DMS153 (cell line): ENCODE measurements at regions not wholly inside any gene's neighbourhood (a gene's known extent, or its start where the extent isn't known, plus 50 kb on each side); places are given as distances from the start of the nearest gene placed in this dataset.
"Not testable (repeated sequence)": the region's sequence is repeated elsewhere in the genome, so short reads cannot be mapped to it uniquely, and the experiment has no call there.

Experiments used
- DNase-seq: peaks from one replicate; lab custom pipeline; 2025; lab: John Stamatoyannopoulos, UW

DNA sequence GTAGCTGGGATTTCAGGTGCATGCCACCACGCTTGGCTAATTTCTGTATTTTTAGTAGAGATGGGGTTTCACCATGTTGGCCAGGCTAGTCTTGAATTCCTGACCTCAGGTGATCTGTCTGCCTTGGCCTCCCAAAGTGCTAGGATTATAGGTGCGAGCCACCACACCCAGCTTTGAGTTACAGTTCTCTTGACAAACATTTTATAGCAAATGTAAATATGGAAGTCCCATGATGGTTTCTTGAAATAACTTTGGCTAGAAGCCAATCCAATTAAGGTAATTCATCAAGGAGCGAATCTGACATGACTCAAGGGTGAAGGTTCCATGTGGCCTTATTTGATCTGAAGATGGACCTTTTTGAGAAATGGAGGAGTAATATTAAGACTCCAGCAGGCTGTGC is 76.2 kb upstream of the RFLNA start:
- DNase-seq = not testable (repeated sequence)

DNA sequence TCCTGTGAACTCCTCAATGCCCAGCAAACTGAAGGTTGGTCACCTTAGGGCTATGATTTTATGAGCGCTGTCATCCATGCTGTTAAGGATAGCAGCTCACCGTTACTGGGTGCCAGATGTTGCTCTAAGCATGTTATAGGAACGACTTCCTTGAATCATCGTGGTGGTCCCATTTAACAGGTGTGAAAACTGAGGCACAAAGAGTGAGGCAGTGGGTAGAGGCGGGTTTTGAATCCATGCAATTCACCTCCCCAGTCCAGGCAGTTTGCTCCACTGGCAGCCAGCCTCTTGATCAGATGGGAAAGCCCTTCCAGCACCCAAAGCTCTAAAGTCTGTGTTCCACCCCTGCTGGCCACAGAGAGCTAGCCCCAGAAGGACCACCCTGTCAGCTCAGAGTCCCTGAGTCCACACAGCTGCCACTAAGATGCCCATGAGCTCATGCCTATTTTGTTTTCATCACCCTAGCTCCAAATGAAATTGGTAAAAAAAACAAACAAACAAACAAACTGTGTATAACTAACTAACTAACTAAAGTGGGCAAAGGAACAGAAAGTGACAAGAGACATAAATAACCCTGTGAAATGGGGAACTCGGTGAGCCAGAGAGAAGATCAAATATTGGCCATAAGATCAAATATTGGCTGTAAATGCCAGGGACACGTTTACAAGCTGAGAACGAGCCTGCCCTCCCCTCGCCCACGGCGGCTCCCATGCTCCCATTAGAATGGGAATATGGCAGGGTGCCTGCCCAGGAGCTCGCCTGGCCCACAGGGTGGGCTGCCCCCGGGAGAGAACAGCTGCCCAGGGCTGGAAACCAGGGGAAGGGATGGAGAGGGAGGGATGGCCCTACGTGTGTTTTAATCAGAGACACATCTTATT is 72.3 kb upstream of the RFLNA start:
- DNase-seq = no peak

DNA sequence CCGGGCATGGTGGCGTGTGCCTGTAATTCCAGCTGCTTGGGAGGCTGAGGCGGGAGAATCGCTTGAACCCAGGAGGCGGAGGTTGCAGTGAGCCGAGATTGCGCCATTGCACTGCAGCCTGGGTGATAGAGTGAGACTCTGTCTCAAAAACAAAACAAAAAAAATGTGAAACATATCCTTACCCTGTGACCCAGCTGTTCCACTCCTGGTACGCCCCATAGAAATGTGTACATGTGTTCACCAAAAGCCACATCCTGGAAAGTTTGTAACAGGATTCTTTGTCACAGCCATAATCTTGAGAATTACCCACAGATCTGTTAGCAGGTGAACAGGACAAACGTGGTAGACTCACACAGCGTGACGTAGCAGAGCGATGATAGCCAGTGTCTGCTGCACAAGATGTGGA is 71.2 kb upstream of the RFLNA start:
- DNase-seq = not testable (repeated sequence)

DNA sequence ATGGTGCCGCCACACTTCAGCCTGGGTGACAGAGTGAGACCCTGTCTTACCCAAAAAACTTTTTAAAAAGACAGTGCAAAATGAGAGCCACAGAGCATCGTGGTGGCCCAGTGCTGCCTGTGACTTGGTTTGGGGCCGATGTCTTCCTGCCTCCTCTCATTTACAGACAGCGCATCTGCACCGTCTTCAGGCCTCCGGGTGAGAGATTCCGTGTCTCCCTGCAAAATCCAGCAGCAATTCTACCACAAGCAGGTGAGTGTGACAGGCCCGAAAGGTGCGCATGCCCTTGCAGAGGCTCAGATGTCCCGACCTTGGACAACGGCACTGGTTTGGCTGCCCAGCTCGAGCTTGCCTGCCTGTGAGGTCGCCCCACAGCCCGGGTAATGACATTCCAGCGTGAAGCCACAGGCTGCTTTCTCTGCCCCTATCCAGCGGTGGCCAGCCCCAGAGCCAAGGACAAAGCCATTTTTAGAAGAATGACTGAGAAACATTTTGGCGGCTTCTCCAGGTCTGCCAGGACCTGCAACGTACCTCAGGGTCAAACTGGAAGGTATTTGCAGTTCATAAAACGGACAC is 70.3 kb upstream of the RFLNA start:
- DNase-seq = no peak

DNA sequence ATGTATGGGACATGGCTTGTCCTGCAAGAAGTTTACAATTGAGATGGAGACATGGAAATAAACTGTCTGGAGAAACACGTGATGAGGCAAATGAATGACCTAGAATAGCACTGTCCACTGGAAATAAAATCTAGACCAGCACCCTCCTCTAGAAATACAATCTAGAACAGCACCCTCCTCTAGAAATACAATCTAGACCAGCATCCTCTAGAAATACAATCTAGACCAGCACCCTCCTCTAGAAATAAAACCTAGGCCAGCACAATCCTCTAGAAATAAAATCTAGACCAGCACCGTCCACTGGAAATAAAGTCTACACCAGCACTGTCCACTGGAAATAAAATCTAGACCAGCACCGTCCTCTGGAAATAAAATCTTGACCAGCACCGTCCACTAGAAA is 69.2 kb upstream of the RFLNA start:
- no peak for DNase-seq

DNA sequence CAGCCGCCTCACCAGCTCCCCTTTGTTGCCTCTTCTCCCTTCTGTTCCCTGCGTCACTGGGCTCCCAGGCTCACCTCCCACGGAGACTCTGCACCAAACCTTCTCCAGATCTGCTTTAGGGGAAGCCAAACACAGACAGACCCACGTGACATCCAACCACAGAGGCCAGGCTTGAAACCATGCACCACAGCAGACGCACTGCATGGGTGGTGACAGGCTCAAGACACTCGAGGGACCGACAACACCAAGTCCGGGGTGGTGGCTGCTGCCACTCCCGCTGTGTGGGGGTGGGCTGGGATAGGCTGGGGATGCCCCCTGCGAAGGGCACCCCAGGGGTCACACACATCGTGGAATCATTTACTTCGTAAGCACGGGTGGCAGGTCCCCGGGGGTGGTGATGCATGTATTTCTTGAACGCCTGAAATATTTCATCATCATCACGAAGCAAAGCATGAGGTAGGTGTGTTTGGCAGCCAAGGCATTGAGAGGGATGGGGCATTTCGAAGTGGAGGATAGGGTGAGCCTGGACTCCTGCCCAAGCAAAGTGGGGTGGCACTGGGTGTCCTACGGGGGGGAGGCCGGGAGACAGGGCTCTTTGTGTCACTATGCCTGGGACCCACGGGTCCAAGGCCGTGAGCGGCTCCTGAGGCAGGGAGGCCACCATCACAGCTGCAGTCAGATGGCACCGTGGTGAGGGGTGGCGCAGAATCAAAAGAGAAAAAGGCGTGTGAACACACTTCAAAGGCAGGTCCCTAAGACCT is 66.8 kb upstream of the RFLNA start:
- no peak for DNase-seq

DNA sequence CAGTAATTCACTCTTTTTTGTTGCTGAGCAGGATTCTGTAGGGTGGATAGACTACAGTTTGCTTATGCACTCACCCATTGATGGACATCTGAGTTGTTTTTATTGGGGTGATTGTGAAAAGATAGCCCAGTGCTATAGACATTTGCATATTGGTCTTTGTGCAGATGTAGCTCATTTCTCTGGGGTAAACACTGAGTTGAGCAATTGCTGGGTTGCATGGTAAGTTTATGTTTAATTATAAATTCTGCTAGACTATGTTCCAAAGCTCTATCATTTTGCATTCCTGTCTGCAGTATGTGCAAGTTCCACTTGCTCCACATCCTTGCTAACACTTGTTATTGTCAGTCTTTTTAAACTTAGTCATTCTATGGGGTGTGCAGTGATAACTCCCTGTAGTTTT is 65.4 kb upstream of the RFLNA start:
- no peak for DNase-seq

DNA sequence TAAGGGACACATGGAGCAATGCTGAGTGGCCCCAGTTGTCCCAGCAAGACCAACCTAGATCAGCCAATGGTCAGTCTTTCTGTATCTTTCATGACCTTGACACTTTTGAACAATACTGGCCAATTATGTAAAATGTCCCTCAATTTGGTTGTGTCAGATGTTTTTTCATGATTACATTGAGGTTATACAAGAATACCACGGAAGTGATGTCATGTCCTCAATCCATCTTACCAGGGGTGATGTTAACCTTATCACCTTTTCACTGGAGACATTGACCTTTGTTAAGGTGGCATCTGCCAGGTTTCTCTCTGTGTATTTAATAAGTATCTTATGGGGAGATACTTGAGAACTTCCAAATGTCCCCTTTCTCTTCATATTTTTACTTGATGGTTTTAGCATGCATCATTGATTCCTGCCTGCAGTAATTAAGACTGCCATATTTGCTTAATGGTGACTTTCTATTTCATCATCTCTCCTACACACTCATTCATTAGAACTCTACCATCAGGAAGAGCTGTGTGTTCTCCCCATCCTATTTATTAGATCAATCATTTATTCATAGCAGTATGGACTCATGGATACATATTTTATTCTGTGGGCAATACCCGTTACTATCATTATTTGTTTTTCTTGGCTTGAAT is 64.7 kb upstream of the RFLNA start:
- DNase-seq = no peak

DNA sequence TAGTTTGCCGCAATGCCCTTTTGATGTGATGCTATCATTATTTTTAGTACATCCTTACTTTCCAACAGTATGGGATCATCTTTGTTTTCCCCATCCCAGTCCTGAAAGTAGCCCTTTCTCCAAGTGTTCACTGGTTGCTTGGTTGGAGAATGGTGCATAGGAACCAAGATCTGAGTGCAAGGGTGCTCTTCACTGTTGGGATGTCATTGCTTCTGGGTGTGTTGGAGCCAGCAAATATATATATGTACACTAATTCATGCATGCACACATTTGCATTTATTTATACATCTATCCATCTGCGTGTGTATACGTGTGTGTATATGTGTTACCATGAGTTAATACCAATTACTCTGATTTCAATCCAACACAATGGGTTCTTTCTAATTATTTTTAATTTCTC is 64.1 kb upstream of the RFLNA start:
- DNase-seq = no peak

DNA sequence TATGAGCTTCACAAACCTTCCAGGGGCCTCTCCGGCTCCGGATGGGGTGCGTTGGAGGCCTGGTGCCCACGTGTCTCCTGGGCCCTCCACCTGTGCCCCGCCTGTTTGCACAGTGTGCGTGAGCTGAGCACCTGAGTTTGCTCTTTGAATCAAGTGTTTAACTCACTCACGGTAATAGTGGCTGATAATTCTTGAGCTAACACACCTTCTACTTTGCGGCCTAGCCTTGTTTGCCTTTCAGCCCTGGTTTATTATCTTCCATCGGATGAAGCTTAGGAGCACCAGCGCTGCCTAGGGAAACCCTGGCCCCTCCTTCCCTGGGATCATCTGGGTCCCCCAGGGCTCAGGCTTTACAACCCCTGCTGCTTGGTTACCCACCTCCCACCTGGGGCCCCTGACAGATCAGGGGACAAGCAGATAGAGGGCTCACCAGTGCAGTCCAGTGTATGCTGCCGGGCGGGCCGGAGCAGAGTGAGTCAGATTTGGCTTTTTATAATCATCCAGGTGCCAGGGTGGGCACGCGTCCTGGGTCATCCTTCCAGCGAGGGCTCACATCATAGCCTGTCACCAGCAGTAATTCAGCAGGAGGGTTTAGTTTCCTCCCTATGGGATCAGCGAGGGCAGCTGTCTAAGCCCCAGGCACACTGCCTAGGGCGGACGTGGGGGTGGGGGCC is 62.8 kb upstream of the RFLNA start:
- peak; percentile 98 for DNase-seq

DNA sequence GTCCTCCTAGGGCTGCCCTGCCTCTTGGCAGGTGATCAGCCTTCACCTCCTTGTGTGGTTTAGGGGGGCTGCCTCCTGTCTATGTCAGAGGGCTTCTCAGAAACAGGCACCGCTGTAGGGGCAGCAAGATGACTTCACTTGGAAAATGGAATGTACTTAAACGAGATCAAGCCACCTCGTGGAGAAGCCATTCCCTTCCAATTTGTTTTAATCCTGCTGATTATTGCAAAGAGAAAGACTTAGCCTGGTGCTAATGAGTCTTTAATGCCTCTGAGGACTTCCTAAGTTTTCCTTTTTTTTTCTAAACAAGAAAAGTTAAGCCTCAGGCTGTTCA is 62.3 kb upstream of the RFLNA start:
- no peak for DNase-seq

DNA sequence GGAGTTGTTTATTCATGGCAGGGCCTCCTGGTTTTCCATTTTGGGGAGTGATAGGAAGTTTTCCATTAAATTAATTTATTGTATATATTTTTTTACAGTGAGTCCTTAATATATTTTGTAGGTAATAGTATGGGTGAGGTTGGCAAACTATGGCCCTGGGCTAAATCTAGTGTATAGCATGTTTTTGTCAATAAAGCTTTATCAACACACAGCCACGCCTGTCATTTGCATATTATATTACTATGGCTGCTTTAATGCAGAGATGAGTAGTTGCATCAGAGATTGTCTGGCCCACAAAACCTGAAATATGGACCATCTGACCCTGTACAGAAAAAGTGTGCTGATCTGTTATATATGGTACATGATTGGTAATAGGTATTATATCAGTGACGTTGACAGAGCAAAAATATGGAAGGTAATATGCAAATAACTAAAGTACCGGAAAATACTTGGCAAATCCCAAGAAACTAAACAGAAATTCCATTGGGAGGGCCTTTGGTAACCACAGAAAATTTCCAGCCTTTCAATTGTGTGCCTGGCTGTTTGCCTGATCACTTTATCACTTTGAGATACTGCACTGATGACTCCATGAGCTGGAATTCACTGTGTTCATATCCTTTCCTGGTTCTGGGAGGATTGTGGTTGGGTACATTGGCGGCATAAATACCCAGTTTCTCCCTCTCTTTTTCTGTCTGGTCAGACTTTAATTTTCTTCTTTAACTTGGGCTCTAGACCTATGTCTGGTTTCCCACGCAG is 61.7 kb upstream of the RFLNA start:
- DNase-seq = no peak

DNA sequence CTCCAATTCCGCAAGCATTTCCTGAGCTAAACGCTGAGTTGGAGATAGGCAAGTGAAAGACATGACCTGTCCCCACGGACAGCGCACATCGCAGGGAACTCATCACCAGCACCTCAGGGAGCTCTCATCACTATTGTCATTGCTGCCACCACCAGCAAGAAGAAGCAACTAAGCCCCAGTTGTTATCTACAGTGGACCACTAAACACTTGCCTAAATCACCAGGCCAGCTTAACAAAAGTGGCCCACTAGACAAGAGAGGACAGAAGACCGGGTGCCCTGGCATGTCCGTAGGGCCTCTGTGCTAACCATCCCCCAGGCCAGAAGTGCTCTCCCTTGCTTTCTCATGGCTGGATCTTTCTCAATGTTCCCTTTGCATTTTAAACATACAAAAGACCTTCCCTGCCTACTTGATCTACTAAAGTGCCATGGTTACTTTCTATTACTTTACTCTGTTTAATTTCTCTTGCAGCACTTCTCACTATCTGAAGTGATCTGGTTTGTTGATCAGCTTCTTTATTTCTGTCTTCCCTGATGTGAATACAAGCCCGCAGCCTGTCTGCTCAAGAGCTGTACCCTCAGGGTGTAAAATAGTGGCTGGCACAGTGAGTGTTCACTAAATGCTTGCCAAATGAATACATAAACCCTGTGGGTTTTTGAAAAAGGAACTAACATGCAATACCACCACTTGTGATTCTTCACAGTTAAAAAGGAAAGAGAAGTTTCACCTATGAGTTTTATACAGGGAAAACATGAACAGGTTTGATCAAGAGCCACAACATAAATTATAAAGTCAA is 60.9 kb upstream of the RFLNA start:
- no peak for DNase-seq

DNA sequence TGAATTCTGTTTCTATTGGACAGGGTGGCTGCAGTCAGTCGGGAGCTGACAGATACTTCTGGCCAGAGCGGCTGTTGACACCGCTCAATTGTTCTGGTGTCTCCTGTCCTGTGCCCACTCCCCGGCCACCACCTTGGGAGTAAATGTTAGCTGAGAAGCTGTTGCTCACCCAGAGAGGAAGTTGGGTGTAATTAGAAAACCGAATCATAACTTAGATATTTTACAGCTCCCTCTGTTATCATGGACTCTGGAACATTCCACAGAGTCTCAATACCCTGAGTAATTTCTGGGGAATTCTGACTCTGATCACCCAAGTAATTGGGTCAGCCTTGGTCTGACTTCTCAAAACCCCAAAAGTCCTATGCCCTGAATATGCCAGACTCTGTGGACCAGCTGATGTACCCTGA is 58.3 kb upstream of the RFLNA start:
- no peak for DNase-seq

DNA sequence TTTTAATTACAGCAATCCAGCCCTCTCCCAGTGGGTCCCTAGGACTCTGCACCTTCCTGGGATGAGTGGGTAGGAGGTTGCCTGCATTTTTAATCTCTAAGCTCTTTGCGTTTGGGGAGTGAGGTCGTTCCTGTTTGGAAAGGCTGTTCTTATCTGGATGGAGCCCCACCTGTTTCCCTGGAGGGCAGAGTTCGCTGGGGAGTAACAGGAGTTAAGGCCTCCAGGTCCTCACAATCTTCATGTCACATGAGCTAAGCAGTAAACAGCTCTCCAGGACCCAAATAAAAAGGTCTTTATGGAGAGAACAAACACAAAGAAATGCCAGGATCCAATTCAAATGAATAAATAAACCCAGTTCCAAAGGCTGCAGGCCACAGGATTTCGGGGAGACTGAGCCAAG is 56.0 kb upstream of the RFLNA start:
- no peak for DNase-seq

DNA sequence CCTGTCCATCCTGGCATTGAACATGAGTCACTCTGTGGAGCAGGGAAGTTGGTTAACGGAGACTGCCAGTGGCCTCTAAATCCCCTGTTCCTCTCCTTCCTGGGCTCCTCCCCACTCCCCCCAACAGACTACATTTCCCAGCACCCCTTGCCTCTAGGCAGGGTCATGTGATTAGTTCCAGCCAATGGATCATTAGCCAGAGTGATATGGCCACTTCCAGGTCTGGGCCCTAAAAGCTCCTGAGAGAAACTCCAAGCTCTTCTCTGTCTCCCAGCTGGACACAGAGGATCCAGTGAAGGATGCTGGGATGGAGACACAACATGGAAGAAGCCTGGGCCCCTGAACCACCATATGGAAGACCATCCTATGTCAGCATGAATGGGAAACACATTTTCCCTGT is 54.4 kb upstream of the RFLNA start:
- DNase-seq = no peak

DNA sequence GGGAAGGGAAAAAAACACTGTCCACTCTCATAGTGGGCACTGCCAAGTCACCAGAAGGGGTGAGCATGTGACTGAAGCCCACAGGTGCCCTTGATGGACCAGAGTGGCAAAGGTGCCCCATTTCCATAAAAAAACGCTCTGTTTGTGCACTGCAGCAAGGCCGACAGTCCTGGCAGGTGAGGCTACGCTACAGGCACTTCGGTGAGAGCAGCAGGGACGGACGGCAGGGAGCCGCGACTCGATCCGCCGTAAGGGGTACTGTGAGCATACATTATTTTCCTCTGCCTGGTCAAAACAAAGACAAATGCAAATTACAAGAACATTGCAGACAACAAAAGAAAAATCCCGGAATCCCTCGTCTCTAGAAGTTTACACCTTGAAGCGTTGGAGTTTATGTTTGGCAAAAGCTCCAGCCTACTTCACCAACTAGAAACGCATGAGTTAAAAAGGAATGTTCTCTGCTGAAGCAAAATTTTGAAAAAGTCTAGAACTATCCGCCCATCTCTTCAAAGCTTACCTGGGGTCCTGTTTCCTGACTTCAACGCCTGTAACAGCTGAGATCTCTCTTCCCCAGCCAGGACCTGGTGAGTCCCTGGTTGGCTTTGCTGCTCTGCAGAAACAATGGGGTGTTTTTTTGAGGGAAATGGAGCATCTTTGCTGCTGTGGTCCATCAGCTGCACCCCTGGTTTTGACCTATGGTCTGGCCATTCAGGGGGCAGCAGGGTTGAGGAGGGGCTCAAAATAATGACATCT is 52.9 kb upstream of the RFLNA start:
- no peak for DNase-seq

DNA sequence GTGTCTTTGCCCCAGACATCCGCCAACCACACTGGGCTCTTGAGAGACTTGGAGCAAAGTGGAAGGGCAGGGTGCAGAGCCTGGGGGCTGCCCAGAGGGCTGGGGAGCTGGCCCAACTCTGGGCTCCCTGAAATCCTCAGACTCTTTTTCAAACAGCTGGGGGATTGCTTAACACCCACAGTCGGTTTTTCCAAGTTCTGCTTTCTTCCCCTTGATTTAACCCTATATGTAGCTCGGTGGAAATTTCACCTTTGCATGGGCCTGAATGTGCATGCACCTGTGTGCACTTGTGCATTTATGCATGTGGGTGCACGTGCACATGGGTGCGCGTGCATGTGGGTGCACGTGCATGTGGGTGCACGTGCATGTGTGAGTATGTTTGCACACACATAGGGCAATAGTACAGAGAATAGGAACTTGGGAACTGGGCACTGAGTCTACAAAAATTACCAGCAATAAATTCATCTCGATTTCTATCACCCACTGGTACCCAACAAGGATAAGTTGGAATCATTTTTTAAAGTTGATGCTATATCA is 52.3 kb upstream of the RFLNA start:
- no peak for DNase-seq

DNA sequence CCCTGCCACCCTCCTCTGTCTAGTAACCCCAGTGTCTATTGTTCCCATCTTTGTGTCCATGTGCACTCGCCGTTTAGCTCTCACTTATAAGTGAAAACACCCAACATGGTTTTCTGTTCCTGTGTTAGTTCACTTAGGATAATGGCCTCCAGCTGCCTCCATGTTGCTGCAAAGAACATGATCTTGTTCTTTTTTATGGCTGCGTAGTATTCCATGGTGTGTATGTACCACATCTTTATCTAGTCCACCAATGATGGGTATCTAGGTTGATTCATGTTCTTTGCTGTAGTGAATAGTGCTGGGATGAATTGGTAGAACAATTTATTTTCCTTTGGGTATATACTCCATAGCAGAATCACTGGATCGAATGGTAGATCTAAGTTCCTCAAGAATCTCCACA is 51.0 kb upstream of the RFLNA start:
- DNase-seq = no peak
